Ascending aorta (tissue), 2 donors: ENCODE measurements at regions not wholly inside any gene's neighbourhood (a gene's known extent, or its start where the extent isn't known, plus 50 kb on each side); places are given as distances from the start of the nearest gene placed in this dataset.

Experiments
- DNase-seq, 2 donors: peaks; one replicate each; pipeline ENCODE4 v3.0.0-alpha.2; 2019; ENCODE audit warnings: low spot score in 2 of 2
- H3K27ac ChIP-seq, 2 donors: fragments of 200-600 bp; sonication (generic); one replicate each; pipeline ENCODE4 v1.5.1; 2016 to 2017; ENCODE audit warnings: mild to moderate bottlenecking in 1 of 2
- H3K27me3 ChIP-seq: fragments of 200-600 bp; sonication (generic); one replicate; pipeline ENCODE4 v1.5.1; 2017
- H3K36me3 ChIP-seq, 2 donors: fragments of 200-600 bp; sonication (generic); one replicate each; pipeline ENCODE4 v1.5.1; 2016
- H3K4me1 ChIP-seq, 2 donors: fragments of 200-600 bp; sonication (generic); one replicate each; pipeline ENCODE4 v1.5.1; 2016 to 2017; ENCODE audit warnings: mild to moderate bottlenecking in 1 of 2
- H3K4me3 ChIP-seq, 2 donors: fragments of 200-600 bp; sonication (generic); one replicate each; pipeline ENCODE4 v1.5.1; 2016 to 2017; ENCODE audit warnings: mild to moderate bottlenecking in 1 of 2
- H3K9me3 ChIP-seq, 2 donors: fragments of 200-600 bp; sonication (generic); one replicate each; pipeline ENCODE4 v1.5.1; 2016
- intact Hi-C: fragments of 100-400 bp; cut with DNase I; formaldehyde crosslinking; loops from one replicate; pipeline ENCODE4 v1.15.1; 2023
- TF ChIP-seq, protein P1 (sequence below), 3 experiments: fragments of 200-600 bp in 2 of 3; fragments of 450-650 bp in 1 of 3; sonication (generic) in 2 of 3; IDR thresholded peaks; one replicate each; pipeline ENCODE4 v1.5.1; 2016 to 2019; ENCODE audit warnings: antibody characterized with exemption in 3 of 3, mild to moderate bottlenecking in 1 of 3, moderate library complexity in 1 of 3

DNA sequence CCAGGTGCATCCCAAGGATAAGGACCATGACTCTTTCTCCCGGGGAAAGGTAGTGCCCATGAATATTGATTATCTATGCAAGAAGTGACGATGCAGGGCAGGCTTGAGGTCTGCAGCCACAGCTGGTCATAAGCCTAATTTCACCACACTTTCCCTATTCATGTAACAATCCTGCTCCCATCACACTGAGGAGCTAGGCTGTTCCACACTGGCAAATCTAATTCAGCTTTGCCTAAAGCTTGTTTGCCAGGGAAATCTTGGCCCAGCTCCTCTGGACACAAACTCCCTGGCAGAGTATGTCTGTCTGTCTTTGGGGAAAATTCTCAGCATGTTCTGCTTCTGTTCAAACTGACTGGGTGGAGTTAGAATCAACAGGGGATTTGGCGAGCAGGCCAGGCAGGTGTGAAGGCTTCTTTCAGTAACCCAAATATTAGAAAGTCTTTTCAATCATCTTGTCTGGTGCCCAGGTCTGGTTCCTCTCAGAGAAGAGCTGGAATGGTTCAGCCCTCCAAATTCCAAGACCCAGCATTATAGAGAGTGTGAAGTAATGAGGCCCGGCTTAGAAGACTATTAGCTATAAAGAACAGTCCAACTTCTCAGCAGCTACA, 88.5 kb upstream of the SPDL1 start:
- H3K27me3 ChIP-seq, result no peaks in the 10 kb centered on the region
- TF ChIP-seq, protein P1, sequence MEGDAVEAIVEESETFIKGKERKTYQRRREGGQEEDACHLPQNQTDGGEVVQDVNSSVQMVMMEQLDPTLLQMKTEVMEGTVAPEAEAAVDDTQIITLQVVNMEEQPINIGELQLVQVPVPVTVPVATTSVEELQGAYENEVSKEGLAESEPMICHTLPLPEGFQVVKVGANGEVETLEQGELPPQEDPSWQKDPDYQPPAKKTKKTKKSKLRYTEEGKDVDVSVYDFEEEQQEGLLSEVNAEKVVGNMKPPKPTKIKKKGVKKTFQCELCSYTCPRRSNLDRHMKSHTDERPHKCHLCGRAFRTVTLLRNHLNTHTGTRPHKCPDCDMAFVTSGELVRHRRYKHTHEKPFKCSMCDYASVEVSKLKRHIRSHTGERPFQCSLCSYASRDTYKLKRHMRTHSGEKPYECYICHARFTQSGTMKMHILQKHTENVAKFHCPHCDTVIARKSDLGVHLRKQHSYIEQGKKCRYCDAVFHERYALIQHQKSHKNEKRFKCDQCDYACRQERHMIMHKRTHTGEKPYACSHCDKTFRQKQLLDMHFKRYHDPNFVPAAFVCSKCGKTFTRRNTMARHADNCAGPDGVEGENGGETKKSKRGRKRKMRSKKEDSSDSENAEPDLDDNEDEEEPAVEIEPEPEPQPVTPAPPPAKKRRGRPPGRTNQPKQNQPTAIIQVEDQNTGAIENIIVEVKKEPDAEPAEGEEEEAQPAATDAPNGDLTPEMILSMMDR (IDR thresholded peaks at IDR 0.05), result no peak
- H3K27ac ChIP-seq, result no peak overlapping the region
- intact Hi-C loops, result no loop called here
- H3K9me3 ChIP-seq, result no peaks in the 10 kb centered on the region
- DNase-seq, result no peak
- H3K36me3 ChIP-seq, result no peaks in the 10 kb centered on the region
- no peak overlapping the region for H3K4me3 ChIP-seq
- H3K4me1 ChIP-seq, result no peaks in the 10 kb centered on the region

DNA sequence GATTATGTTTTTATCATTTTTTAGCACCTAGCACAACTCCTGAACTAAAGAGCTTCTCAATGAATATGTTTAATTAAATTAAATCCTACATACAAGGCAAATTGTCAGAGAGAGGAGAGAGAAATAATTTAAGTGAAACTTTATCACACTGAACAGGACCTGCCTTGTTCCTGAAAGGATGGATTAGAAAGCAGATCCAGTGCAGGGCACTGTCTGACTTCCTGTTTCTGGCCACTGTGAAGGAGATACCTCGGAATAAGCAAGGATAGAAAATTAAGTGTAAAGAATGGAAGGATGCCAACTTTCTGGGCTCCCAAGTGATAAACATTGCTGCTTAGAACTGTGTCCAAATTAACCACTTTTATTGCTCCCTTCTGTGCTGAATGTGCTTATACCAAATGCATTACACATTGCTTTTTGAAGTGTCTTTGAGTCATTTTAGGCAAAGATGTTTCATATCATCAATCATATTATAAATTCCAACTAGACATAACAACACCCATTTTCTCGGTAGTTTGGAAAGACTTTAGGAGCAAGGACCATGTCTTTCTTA, 89.1 kb upstream of the SPDL1 start:
- Histone ChIP-seq H3K9me3 (no peaks in the 10 kb centered on the region), H3K36me3 (no peaks in the 10 kb centered on the region), H3K27me3 (no peaks in the 10 kb centered on the region), H3K27ac (no peak overlapping the region), H3K4me1 (no peaks in the 10 kb centered on the region), H3K4me3 (no peak overlapping the region)
- DNase-seq, result no peak
- intact Hi-C loops, result no loop called here
- TF ChIP-seq, protein P1 (IDR thresholded peaks at IDR 0.05), result no peak

DNA sequence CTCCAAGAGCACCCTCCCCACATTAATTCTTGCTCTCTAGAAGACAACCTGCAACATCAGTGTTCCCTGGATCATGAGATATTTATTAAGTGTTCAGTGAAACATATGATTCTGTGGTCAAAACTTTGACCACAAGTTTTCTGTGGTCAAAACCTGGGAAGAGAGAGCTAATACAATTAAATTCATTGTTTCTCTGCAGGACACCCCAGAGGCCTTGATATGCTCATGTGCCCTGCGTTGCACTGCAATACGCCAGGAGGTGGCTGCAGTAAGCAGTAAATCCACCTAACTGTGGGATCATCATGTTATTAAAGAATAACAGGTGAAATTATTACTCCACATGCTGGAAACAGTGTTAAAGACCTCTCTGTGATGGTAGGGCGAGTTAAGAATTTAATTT, 109.3 kb upstream of the SPDL1 start:
- peaks cover 0 to 3% of the 10 kb centered on the region in 2 donors for H3K9me3 ChIP-seq
- no peak for DNase-seq
- intact Hi-C loops, result no loop called here
- H3K4me1 ChIP-seq, result no peaks in the 10 kb centered on the region
- H3K36me3 ChIP-seq, result no peaks in the 10 kb centered on the region
- no peak overlapping the region for H3K27ac ChIP-seq
- H3K4me3 ChIP-seq, result no peak overlapping the region
- TF ChIP-seq, protein P1 (IDR thresholded peaks at IDR 0.05), result no peak
- H3K27me3 ChIP-seq, result no peaks in the 10 kb centered on the region

DNA sequence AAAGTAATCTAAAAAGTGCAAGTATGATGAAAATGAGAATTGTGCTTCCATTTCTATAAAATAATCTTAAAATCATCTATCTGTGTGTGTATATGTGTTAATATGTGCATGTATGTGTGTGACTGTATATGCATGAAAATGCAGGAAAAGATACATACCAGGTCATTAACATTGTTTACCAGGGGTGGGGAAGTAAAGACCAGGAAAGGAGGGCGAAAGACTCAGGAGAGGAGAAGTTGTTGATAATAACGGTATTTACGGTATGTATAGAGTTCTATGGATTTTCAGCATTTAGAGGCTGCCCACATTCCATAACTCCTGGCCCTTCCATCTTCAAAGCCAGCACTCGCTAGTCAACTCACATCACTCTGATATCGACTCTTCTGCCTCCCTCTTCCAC, 111.0 kb upstream of the SPDL1 start:
- no peaks in the 10 kb centered on the region for H3K9me3 ChIP-seq
- H3K27ac ChIP-seq, result no peak overlapping the region
- DNase-seq, result no peak
- no peaks in the 10 kb centered on the region for H3K36me3 ChIP-seq
- H3K4me1 ChIP-seq, result no peaks in the 10 kb centered on the region
- intact Hi-C loops, result no loop called here
- no peaks in the 10 kb centered on the region for H3K27me3 ChIP-seq
- TF ChIP-seq, protein P1 (IDR thresholded peaks at IDR 0.05), result no peak
- no peak overlapping the region for H3K4me3 ChIP-seq

DNA sequence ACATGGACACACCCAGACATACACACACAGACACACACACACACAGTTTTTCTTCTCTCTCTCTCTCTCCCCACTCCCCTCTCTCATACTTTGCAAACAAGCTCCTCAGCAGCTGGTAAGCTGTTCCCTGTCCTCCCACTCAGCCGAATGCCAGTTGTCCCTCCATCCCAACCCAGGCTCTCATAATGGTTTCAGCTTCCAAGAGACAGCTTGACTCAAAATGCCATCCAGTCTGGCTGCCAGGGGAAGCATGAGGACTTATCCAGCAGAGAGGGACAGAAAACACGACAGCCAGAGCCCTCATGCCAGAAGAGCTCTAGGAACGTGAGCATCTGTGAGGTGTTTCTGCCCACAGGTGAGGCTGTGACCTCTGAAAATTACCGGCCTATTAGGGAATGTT, 112.6 kb upstream of the SPDL1 start:
- no peaks in the 10 kb centered on the region for H3K9me3 ChIP-seq
- TF ChIP-seq, protein P1 (IDR thresholded peaks at IDR 0.05), result no peak
- DNase-seq, result no peak

More for the DNA sequence above, 112.6 kb upstream of the SPDL1 start:
- no peaks in the 10 kb centered on the region for H3K27me3 ChIP-seq
- H3K4me1 ChIP-seq, result no peaks in the 10 kb centered on the region
- intact Hi-C loops, result no loop called here
- H3K4me3 ChIP-seq, result no peak overlapping the region
- H3K36me3 ChIP-seq, result no peaks in the 10 kb centered on the region
- H3K27ac ChIP-seq, result no peak overlapping the region
